Testis (tissue), 2 donors: ENCODE measurements at regions not wholly inside any gene's neighbourhood (a gene's known extent, or its start where the extent isn't known, plus 50 kb on each side); places are given as distances from the start of the nearest gene placed in this dataset.

Source experiments
- CTCF ChIP-seq, 3 experiments: fragments of 450-650 bp in 2 of 3; fragments of 200-600 bp in 1 of 3; sonication (generic) in 1 of 3; IDR thresholded peaks; one replicate each; pipeline ENCODE4 v1.5.1; 2016 to 2019; ENCODE audit warnings: antibody characterized with exemption in 3 of 3, mild to moderate bottlenecking in 2 of 3, moderate library complexity in 1 of 3
- POLR2A ChIP-seq: fragments of 450-650 bp; IDR thresholded peaks from one replicate; pipeline ENCODE4 v1.6.1; 2017; ENCODE audit warnings: antibody characterized with exemption, mild to moderate bottlenecking, moderate library complexity

GRCh38 chr7:110531186-110531585, 559.7 kb upstream of the LRRN3 start:
- TF ChIP-seq CTCF (IDR thresholded peaks at IDR 0.05) (no peak), POLR2A (no peak)
